ENCODE measurements at regions not wholly inside any gene's neighbourhood (a gene's known extent, or its start where the extent isn't known, plus 50 kb on each side); places are given as distances from the start of the nearest gene placed in this dataset.
A peak's percentile ranks its signal among the peaks of the same experiment; 100 is the strongest.

GRCh38 chr1:67560580-67561255 lies 124.3 kb upstream of the GADD45A start:
- H3K36me3 ChIP-seq, result no peaks in the 10 kb centered on the region
- H3K27me3 ChIP-seq, result no peaks in the 10 kb centered on the region
- H3K9me3 ChIP-seq, result no peaks in the 10 kb centered on the region
- no peak for DNase-seq (ENCODE audit: low spot score)
- H3K4me1 ChIP-seq, result peaks cover 0 to 21% of the 10 kb centered on the region in 2 donors
- H3K4me3 ChIP-seq, result no peak overlapping the region
- no peak overlapping the region for H3K27ac ChIP-seq
- no peak for TF ChIP-seq CTCF (IDR thresholded peaks at IDR 0.05)

GRCh38 chr1:67561704-67562113 lies 123.3 kb upstream of the GADD45A start:
- H3K27ac ChIP-seq, result no peak overlapping the region
- peaks cover 0 to 21% of the 10 kb centered on the region in 2 donors for H3K4me1 ChIP-seq
- peak; percentile 89 for DNase-seq (ENCODE audit: low spot score)
- no peaks in the 10 kb centered on the region for H3K9me3 ChIP-seq
- H3K27me3 ChIP-seq, result no peaks in the 10 kb centered on the region
- TF ChIP-seq CTCF (IDR thresholded peaks at IDR 0.05), result peak; percentile 88 to 91
- H3K36me3 ChIP-seq, result no peaks in the 10 kb centered on the region
- H3K4me3 ChIP-seq, result no peak overlapping the region

GRCh38 chr1:67563684-67564083 lies 121.3 kb upstream of the GADD45A start:
- H3K4me1 ChIP-seq, result peaks cover 0 to 21% of the 10 kb centered on the region in 2 donors
- H3K27me3 ChIP-seq, result no peaks in the 10 kb centered on the region
- no peaks in the 10 kb centered on the region for H3K9me3 ChIP-seq
- peak overlapping the region; percentile 63 to 65 for H3K27ac ChIP-seq
- no peak overlapping the region for H3K4me3 ChIP-seq
- no peak for TF ChIP-seq CTCF (IDR thresholded peaks at IDR 0.05)
- no peaks in the 10 kb centered on the region for H3K36me3 ChIP-seq
- DNase-seq (ENCODE audit: low spot score), result no peak

- H3K27me3 ChIP-seq, result no peaks in the 10 kb centered on the region
Observed at GRCh38 chr1:67564193-67564592, 120.8 kb upstream of the GADD45A start.

GRCh38 chr1:67566803-67567377 lies 118.1 kb upstream of the GADD45A start:
- Histone ChIP-seq H3K36me3 (no peaks in the 10 kb centered on the region), H3K9me3 (no peaks in the 10 kb centered on the region), H3K27ac (no peak overlapping the region), H3K4me1 (peaks cover 0 to 11% of the 10 kb centered on the region in 2 donors), H3K4me3 (no peak overlapping the region), H3K27me3 (no peaks in the 10 kb centered on the region)
- TF ChIP-seq CTCF (IDR thresholded peaks at IDR 0.05), result no peak
- DNase-seq (ENCODE audit: low spot score), result no peak

More at GRCh38 chr1:67564193-67564592, 120.8 kb upstream of the GADD45A start:
- no peaks in the 10 kb centered on the region for H3K36me3 ChIP-seq
- DNase-seq (ENCODE audit: low spot score), result peak; percentile 80
- no peak for TF ChIP-seq CTCF (IDR thresholded peaks at IDR 0.05)
- H3K9me3 ChIP-seq, result no peaks in the 10 kb centered on the region
- H3K27ac ChIP-seq, result peak overlapping the region; percentile 63 to 65
- peaks cover 0 to 21% of the 10 kb centered on the region in 2 donors for H3K4me1 ChIP-seq
- no peak overlapping the region for H3K4me3 ChIP-seq

All from right atrium auricular region (tissue), 2 donors.